Fibroblast of lung (primary cell): ENCODE measurements at regions not wholly inside any gene's neighbourhood (a gene's known extent, or its start where the extent isn't known, plus 50 kb on each side); places are given as distances from the start of the nearest gene placed in this dataset.
A peak's percentile ranks its signal among the peaks of the same experiment; 100 is the strongest.

ENCODE experiments used
- DNase-seq, 2 donors: peaks; one replicate each; pipeline versions ENCODE4 v3.0.0 to v3.0.0-alpha.2; 2010; ENCODE audit warnings: low read depth in 2 of 2
- H2AFZ ChIP-seq: 2 replicates; pipeline ENCODE4 v1.5.1; 2012; ENCODE audit warnings: low read length, control low read depth, inconsistent platforms
- H3K27ac ChIP-seq: 2 replicates; pipeline ENCODE4 v1.5.1; 2011; ENCODE audit warnings: low read length, control low read depth; ENCODE audit not compliant: insufficient read depth
- H3K27me3 ChIP-seq: 2 replicates; pipeline ENCODE4 v1.5.1; 2011; ENCODE audit warnings: mild to moderate bottlenecking, low read length; ENCODE audit not compliant: control insufficient read depth, insufficient read depth
- H3K36me3 ChIP-seq: 2 replicates; pipeline ENCODE4 v1.5.1; 2011; ENCODE audit warnings: low read length; ENCODE audit not compliant: control insufficient read depth, insufficient read depth
- H3K4me1 ChIP-seq: 2 replicates; pipeline ENCODE4 v1.5.1; 2011; ENCODE audit warnings: low read length; ENCODE audit not compliant: control insufficient read depth, insufficient read depth; ENCODE audit errors: extremely low read depth
- H3K4me2 ChIP-seq: 2 replicates; pipeline ENCODE4 v1.5.1; 2011; ENCODE audit warnings: low read length, control low read depth; ENCODE audit not compliant: insufficient read depth; ENCODE audit errors: extremely low read depth
- H3K4me3 ChIP-seq, 4 experiments: fragments of 200-600 bp in 1 of 4; sonication (generic) in 1 of 4; replicated peaks in 1 of 4; 2 replicates each; pipeline ENCODE4 v1.5.1; 2011 to 2016; ENCODE audit warnings: low read length in 4 of 4, low read depth in 3 of 4, mild to moderate bottlenecking in 3 of 4, control low read depth in 2 of 4, inconsistent platforms in 1 of 4, mixed read lengths in 1 of 4; ENCODE audit not compliant: insufficient read depth in 1 of 4; ENCODE audit errors: control extremely low read depth in 1 of 4
- H3K79me2 ChIP-seq: 2 replicates; pipeline ENCODE4 v1.5.1; 2012; ENCODE audit warnings: mild to moderate bottlenecking, low read length, inconsistent platforms; ENCODE audit not compliant: control insufficient read depth, insufficient read depth
- H3K9ac ChIP-seq: 2 replicates; pipeline ENCODE4 v1.5.1; 2011; ENCODE audit warnings: mild to moderate bottlenecking, low read length, control low read depth; ENCODE audit not compliant: insufficient read depth
- H3K9me3 ChIP-seq: 2 replicates; pipeline ENCODE4 v1.5.1; 2012; ENCODE audit warnings: low read depth, low read length; ENCODE audit not compliant: control insufficient read depth, insufficient read depth
- H4K20me1 ChIP-seq: 2 replicates; pipeline ENCODE4 v1.5.1; 2011; ENCODE audit warnings: low read length; ENCODE audit not compliant: control insufficient read depth, insufficient read depth; ENCODE audit errors: extremely low read depth
- EZH2 ChIP-seq: IDR thresholded peaks from 2 replicates; pipeline ENCODE4 v1.5.1; 2012; ENCODE audit warnings: low read length, control low read depth, mild to moderate bottlenecking; ENCODE audit errors: missing control alignments
- TF ChIP-seq, protein P1 (sequence below), 2 donors: IDR thresholded peaks in 1 of 2; conservative IDR thresholded peaks in 1 of 2; 1 replicate in 1 of 2; 2 replicates in 1 of 2; pipeline ENCODE4 v1.5.1; 2011 to 2012; ENCODE audit warnings: low read length in 2 of 2, control low read depth in 1 of 2, inconsistent platforms in 1 of 2, low read depth in 1 of 2, mild to moderate bottlenecking in 1 of 2

DNA sequence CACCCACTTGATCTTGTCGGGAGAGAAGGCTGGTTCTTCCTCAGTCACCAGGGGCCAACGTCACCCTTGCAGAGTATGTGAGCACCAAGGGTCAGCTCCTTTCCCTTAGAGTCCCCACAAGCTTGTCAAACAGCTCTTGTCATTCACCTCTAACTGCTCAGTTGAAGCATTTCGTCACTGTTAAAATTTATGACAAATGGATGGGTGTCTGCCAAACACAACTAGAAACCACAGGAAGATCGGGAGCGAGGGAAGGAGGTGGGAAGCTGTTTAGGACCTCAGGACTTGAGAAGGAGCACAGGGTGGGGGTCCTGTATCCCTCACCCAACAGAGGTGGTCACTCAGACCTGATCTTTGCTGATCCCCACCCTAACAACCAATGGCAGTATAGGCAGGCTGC lies 373.3 kb upstream of the IGFBP3 start:
- Histone ChIP-seq H3K4me1 (peaks cover 10% of the 10 kb centered on the region), H2AFZ (no peak overlapping the region), H3K36me3 (no peaks in the 10 kb centered on the region), H4K20me1 (no peaks in the 10 kb centered on the region), H3K79me2 (no peaks in the 10 kb centered on the region), H3K9me3 (no peaks in the 10 kb centered on the region), H3K9ac (no peak overlapping the region), H3K27ac (no peak overlapping the region), H3K27me3 (no peaks in the 10 kb centered on the region), H3K4me3 (no peak overlapping the region), H3K4me2 (no peak overlapping the region)
- TF ChIP-seq EZH2 = no peak
- TF ChIP-seq, protein P1, sequence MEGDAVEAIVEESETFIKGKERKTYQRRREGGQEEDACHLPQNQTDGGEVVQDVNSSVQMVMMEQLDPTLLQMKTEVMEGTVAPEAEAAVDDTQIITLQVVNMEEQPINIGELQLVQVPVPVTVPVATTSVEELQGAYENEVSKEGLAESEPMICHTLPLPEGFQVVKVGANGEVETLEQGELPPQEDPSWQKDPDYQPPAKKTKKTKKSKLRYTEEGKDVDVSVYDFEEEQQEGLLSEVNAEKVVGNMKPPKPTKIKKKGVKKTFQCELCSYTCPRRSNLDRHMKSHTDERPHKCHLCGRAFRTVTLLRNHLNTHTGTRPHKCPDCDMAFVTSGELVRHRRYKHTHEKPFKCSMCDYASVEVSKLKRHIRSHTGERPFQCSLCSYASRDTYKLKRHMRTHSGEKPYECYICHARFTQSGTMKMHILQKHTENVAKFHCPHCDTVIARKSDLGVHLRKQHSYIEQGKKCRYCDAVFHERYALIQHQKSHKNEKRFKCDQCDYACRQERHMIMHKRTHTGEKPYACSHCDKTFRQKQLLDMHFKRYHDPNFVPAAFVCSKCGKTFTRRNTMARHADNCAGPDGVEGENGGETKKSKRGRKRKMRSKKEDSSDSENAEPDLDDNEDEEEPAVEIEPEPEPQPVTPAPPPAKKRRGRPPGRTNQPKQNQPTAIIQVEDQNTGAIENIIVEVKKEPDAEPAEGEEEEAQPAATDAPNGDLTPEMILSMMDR (conservative IDR thresholded peaks at IDR 0.05 in 1 of 2, IDR thresholded peaks at IDR 0.05 in 1 of 2; ENCODE audit: low read depth in 1 of 2, low read length in 2 of 2) = no peak
- DNase-seq = no peak

DNA sequence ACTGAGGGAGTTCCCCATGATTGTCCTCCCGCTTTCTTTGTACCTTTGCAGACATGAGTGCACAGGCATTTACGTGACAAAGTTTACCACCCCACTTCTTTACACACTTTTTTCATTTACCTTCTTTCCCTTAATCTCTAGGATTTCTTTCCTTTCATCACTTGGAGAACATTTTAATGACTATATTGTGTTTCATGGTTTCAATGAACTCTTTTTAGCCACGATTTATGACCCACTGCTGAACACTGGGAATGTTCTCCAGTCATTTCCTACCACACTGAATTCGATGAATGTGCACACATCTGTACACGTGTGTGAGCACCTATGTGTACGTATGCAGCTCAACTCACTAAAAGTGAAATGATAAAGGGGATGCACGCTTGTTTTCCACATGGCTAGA lies 371.7 kb upstream of the IGFBP3 start:
- no peak overlapping the region for H3K4me3 ChIP-seq
- H4K20me1 ChIP-seq = no peaks in the 10 kb centered on the region
- no peak overlapping the region for H3K9ac ChIP-seq
- no peaks in the 10 kb centered on the region for H3K9me3 ChIP-seq
- H3K36me3 ChIP-seq = no peaks in the 10 kb centered on the region
- H2AFZ ChIP-seq = no peak overlapping the region
- H3K4me2 ChIP-seq = no peak overlapping the region
- no peak overlapping the region for H3K27ac ChIP-seq
- H3K79me2 ChIP-seq = no peaks in the 10 kb centered on the region
- no peak for DNase-seq
- H3K4me1 ChIP-seq = peaks cover 10% of the 10 kb centered on the region
- no peaks in the 10 kb centered on the region for H3K27me3 ChIP-seq
- TF ChIP-seq, protein P1 (conservative IDR thresholded peaks at IDR 0.05 in 1 of 2, IDR thresholded peaks at IDR 0.05 in 1 of 2; ENCODE audit: low read depth in 1 of 2, low read length in 2 of 2) = no peak
- no peak for TF ChIP-seq EZH2

DNA sequence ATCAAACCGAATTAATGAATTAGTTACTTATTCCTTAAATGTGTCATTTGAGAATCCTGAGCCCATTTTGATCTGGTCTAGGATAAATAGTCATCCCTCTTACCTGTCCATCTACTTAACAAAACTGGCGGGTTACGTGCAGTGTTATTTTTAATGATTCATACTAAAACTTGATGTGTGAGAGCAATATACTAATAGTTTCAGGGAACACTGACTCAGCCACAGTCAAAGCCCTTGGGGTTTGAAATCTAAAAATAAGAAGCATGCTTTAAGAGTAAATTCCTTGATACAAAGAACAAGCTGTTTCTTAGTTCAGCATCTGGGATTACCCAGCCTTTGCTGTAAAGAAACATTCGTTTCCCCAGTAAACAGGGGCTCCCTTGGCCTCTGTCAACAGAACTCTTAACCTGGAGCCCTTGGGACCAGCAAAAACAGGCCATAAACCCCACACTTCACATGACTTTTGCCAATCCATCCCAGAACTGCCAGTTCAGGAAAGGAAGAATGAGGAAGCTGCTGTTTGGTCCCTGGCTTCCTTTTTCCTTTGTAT lies 370.6 kb upstream of the IGFBP3 start:
- Histone ChIP-seq H3K36me3 (no peaks in the 10 kb centered on the region), H3K4me3 (no peak overlapping the region), H3K27ac (peak overlapping the region; percentile 66), H3K27me3 (no peaks in the 10 kb centered on the region), H2AFZ (peak overlapping the region; percentile 21), H3K4me2 (peak overlapping the region; percentile 54), H3K79me2 (no peaks in the 10 kb centered on the region), H3K9me3 (no peaks in the 10 kb centered on the region), H3K9ac (no peak overlapping the region), H3K4me1 (peaks cover 10% of the 10 kb centered on the region), H4K20me1 (no peaks in the 10 kb centered on the region)
- DNase-seq = peak; percentile 76 to 81
- TF ChIP-seq, protein P1 (conservative IDR thresholded peaks at IDR 0.05 in 1 of 2, IDR thresholded peaks at IDR 0.05 in 1 of 2; ENCODE audit: low read depth in 1 of 2, low read length in 2 of 2) = no peak
- no peak for TF ChIP-seq EZH2
